UCSD-AML1 (cell line): ENCODE measurements at regions not wholly inside any gene's neighbourhood (a gene's known extent, or its start where the extent isn't known, plus 50 kb on each side); places are given as distances from the start of the nearest gene placed in this dataset.
"Not testable (repeated sequence)": the region's sequence is repeated elsewhere in the genome, so short reads cannot be mapped to it uniquely, and the experiment has no call there.

Source experiments
- DNase-seq: peaks from one replicate; lab custom pipeline; 2025; ENCODE audit not compliant: unreplicated experiment; lab: John Stamatoyannopoulos, UW

DNA sequence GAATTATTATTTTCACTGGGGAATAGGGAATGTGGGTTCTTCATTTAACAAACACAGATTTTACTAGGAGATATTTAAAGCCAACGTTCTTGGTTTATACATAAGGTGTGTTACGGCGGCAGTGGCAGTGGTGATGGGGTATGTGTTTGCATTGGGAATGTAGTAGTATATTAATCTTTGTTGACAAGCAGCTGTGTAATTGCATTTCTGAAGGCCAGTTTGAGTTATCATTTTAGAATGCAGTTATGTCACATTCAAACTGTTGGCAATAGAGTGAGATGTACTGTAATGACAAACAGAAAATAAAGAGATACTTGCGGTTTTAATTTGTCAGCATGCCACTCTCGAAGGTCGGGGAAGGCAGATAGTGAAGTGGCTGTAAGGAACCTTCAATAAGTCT lies 628.6 kb upstream of the POM121L12 start:
- no peak for DNase-seq

DNA sequence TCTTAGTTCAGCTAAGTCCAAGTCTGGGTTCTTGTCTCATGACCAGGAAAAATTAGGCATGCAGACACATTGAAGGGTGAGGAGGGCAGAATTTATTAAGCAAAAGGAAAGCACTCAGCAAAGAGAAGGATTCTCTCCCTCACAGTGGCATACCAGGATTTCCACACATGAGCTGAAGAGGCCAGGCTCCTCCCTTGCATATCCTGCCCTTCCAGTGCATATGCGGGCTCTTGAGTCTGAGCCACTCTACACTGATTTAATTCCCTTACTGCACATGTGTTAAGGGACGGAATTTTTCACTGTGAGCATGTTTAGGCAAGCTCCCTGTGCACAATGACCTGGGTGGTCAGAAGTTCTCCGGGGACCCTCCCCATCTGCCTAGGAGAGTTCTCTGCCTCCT lies 652.7 kb upstream of the POM121L12 start:
- no peak for DNase-seq

DNA sequence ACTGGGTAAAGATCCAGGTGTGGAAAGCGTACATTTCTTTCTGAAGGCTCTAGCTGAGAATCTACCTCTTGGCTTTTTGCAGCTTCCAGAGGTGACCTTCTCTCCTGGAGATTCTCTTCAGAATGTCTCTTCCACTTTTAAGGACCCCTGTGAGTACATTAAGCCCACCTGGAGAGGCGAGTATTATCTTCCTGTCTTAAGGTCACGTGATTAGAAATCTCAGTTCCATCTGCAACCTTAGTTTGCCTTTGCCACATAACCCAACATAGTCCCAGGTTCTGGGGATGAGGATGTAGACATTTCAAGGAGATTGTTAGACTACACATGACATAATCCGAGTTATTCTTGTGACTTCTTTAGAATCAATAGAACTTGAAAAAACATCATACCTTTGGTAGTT lies 665.5 kb upstream of the POM121L12 start:
- no peak for DNase-seq

DNA sequence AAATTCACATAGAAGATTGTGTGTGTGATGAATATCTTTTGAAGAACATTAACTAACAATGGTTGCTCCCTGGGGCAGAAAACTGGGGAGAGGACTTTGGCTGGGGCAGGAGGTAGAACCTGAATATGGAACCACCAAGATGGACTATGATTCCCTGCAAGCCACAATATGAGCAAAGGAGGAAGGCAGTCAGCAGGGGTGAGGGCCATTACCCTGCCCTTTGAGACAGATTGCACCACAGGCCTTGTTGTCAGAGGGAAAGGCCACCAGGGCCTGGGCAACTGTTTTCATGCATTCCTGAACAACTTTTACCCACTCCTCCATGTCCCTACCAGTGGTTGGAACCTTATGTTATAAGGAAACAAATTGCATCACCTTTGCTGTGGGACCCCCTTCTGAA lies 670.1 kb upstream of the POM121L12 start:
- no peak for DNase-seq

DNA sequence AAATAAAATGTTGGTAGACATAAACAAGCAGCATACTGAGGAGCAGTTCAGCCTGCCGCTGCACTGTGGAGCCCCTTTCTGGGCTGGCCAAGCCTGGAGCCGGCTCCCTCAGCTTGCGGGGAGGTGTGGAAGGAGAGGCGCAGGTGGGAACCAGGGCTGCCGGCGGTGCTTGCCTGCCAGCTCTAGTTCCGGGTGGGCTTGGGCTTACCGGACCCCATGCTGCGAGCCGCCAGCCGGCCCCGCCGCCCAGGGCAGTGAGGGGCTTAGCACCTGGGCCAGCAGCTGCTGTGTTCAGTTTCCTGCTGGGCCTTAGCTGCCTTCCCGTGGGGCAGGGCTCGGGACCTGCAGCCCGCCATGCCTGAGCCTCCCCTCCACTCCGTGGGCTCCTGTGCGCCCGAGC lies 672.9 kb upstream of the POM121L12 start:
- DNase-seq: no peak

DNA sequence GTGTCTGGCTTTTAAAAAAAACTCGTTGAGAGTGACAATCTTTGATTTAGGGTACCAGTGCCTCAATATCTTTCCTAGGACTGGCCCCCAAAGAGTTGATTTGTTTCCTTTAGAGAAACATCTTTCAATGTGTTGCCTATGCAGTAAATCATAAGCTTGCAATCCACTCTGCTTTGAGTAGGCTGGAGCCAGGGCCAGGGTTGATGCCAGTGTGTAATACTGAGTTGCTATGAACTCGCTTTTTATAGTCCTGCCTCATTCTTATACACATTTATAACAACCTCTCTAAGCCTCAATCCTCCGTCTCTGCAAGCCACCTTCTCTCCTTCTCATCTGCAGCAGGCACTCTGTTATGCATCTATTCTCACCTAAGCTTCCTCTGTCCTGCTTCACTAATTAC lies 674.9 kb upstream of the POM121L12 start:
- no peak for DNase-seq

DNA sequence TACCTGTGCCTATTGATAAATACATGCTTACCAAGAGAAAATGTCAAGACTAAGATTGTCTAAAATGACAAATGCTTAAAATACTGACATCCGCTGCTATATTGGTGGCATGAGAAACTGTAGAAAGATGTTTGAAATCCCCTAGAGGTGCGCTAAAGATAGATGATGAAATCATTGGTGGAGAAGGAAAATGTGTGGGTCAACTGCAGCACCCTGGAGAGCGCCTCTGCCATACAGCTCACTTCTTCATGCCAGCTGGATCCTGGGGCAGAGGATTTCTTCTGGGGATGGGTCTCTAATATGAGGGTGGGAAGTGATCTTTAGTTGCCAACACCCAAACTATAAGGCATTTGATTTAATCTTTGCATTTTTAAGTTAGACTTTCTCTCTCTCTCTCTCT lies 680.4 kb upstream of the POM121L12 start:
- DNase-seq: no peak

DNA sequence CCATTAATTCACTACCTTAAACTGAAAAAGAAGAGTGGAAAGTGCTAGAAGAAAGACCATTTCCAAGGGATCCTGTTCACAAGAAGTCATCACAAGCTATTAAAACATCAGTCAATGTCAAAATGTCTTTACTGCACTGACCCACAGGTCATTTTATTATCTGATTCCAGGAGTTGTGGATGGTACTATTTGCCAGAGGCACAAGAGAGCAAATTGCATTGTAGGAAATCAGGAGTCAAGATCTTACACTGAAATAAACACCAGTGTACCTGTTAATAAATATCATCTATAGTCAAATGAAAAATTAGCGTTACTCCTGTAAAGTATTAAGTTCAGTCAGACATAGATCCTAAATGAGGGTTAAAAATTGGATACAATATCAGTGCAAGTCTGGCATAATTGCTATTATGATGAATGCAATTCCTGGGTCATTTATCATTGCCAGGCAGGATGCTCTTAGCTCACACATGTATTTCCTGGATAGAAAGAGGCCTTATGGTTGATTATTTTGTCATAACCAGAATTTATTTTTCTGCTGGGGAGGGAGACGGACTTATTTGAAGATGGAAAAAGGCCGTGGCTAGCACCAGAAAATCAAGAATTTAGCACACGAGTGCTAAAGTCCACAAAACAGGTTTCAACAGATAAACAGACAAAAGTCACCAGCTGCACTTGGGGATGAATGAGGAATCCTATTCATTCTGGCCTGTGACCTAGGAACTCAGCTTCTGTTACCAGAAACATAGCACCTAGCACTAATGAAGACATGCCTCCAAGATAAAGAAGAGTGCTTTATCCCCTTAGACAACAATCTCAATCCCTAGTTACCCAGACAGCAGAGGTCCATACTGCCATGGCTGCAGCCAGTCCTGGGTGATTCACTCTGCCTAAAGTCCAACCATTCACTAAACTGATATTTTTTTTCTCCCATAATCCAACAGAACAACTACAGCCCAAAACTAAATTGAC lies 683.1 kb upstream of the POM121L12 start:
- DNase-seq: no peak

DNA sequence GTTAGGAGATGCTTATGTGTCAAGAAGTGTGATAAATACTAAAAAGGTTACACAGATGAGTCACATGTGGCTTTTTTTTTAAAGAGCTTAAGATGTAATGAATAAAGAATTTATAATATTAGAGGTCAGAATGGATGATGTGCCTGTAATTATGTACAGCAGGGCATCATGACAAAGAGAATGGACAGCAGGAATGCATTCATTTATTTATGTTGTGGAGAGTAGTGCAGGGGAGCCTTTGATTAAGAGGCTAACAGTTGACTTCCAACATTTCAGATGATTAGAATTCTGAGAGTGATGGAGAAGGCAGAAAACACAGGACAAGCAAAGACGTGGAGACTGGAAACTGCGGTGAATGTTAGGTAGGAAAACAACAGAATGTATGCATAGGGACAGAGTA lies 691.4 kb upstream of the POM121L12 start:
- no peak for DNase-seq

DNA sequence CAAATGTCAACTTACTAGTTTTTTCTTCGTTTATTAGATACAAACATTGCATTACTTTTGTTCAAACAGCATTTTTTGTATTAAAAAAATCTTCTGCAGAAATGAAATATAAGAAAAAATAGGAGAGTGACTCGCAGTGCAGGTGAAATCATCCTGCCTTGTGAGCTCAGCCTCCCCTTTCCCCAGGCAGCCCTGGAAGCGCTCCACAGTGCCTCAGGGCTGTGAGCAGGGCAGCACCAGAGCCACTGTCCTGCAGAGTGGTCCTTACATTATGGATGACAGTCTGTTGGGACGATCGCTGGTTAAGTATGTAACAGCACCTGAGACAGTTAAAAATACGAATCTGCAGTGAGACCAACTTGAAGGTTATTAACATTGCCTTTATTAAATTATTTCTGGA lies 695.4 kb upstream of the POM121L12 start:
- DNase-seq: no peak

DNA sequence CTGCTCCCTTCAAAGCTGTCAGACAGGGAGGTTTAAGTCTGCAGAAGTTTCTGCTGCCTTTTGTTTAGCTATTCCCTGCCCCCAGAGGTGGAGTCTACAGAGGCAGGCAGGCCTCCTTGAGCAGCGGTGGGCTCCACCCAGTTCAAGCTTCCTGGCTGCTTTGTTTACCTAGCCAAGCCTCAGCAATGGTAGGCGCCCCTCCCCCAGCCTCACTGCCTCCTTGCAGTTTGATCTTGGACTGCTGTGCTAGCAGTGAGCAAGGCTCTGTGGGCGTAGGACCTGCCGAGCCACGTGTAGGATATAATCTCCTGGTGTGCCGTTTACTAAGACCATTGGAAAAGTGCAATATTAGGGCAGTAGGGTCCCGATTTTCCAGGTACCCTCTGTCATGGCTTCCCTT lies 707.1 kb upstream of the POM121L12 start:
- not testable (repeated sequence) for DNase-seq

DNA sequence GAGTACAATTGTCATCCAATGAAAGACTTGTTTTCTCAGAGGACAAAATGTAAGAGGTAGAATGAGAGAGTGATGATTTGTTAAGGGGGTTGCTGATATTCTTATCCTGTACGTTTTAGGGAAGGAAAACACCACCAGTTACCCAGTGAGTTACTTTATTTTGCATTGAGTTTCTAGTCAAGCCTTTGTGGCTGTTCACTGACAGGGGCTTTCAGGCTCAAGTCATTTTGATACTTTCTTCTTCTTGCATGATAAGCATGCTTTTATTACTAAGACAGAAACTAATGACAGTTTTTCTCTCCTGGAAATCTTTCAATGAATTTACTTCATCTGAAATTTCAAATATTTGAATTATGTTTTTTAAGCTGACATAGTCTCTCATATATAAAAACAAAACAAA lies 710.2 kb upstream of the POM121L12 start:
- DNase-seq: no peak

DNA sequence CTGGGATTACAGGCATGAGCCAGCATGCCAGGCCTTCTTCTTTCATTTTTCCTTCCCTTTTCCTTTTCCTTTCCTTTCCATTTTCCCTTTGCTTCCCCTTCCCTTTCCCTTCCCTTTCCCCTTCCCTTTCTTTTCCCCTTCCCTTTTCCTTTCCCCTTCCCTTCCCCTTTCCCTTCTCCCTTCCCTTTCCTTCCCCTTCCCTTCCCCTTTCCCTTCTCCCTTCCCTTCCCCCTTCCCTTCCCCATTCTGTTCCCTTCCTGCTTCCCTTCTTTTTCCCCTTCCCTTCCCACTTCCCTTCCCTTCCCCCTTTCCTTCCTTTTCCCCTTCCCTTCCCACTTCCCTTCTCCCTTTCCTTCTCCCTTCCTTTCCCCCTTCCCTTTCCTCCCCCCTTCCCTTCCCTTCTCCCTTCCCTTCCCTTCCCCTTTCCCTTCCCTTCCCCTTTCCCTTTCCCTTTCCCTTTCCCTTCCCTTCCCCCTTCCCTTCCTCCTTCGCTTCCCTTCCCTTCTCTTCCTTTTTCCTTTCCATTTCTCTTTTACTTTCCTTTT lies 712.2 kb upstream of the POM121L12 start:
- no peak for DNase-seq

DNA sequence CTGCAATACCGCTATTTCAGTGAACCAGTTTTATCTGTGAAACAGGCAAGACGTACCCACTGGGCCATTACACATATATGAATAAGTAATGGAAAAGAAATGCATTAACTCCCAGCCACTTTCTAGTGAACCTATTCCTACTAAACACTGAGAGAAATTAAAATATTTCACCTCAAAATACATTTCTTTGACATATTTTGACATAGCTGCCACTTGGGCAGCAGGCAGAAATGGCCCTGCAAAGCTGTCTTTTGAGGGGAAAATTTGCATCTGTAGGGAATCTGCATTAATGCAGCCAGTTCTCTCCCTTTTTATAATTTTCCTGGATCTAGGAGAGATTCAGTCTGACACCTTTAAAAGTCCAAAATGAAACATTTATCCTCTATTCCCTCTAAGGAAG lies 714.8 kb upstream of the POM121L12 start:
- no peak for DNase-seq

DNA sequence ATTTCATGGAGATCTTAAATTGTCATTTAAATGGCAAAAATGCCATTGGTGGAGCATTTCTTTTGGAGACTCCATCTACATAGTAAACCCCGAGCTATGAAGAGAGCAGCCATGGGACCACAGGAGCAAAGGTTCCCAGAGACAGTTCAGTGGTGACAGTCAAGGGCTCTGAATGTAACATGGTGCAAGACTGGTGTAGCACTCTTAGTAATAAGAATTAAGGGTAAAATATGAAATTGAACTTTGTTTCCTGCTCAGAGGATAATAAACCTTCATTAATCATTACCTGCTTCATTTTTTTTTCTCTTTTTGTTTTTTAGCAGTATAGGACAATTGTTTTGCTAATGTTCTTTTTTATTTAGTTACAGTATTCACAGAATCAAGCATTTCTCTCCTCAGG lies 717.5 kb upstream of the POM121L12 start:
- DNase-seq: no peak

DNA sequence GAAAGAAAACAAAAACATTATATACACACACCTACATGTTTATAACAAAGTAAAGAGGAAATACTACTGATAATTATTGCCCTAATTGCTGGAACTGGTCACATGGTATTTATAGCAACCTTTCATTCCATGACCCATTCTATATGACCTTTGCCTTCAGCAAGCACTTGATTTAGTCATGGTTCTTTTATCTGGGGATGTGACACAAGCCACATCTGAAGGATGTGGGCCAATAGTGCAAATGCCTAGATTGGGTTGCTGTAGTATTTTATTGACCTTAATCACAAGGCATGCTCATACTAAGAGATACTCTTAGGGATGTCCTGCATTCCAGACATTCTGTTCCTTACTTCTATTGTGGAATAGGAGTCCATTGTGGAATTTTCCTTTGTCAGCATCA lies 723.5 kb upstream of the POM121L12 start:
- no peak for DNase-seq

DNA sequence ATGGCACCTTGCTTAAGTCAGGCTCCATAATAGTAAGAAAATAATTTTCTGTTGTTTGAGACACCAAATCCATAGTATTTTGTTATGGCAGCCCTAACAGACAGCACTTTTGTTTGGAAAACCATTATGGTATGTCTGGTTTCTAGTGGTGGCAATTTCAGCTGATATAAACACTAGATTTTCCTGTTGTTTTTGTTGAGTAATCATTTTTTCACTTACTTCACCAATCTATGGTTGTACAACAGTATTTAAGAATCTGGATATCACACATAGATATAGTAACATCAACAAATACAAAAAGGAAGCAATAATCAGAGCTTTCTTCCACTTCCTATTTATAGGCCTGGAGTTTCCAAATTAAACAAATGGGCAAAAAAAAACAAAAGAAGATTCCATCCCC lies 725.8 kb upstream of the POM121L12 start:
- DNase-seq: no peak

DNA sequence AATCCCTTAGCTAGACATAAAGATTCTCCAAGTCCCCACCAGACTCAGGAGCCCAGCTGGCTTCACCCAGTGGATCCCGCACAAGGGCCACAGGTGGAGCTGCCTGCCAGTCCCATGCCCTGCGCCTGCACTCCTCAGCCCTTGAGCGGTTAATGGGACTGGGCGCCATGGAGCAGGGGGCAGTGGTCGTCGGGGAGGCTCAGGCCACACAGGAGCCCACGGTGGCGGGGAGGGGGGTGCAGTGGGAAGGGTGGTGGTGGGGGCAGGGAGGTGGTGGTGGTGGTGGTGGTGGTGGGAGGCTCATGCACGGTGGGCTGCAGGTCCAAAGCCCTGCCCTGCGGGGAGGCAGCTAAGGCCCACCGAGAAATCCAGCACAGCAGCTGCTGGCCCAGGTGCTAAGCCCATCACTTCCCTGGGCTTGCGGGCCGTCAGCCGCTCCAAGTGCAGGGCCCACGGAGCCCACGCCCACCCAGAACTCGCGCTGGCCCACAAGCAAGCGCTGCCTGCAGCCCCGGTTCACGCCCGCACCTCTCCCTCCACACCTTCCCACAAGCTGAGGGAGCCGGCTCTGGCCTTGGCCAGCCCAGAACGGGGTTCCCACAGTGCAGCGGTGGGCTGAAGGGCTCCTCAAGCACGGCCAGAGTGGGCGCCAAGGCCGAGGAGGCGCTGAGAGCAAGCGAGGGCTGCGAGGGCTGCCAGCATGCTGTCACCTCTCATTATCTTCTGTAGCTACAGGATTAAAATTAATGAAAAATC lies 732.5 kb upstream of the POM121L12 start:
- DNase-seq: no peak

DNA sequence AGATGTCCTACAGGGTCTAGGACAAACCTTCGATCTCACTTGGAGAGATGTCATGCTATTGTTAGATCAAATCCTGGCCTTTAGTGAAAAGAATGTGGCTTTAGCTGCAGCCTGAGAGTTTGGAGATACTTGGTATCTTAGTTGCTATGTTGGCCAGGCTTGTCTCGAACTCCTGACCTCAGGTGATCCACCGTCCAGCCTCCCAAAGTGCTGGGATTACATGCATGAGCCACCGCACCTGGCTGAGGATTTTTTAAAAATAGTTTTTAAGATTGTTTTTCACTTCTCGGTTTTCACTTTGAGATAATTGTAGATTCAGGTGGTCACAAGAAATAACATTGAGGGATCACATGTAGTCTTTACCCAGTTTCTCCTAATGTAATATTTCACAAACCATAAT lies 738.3 kb upstream of the POM121L12 start:
- DNase-seq: no peak

DNA sequence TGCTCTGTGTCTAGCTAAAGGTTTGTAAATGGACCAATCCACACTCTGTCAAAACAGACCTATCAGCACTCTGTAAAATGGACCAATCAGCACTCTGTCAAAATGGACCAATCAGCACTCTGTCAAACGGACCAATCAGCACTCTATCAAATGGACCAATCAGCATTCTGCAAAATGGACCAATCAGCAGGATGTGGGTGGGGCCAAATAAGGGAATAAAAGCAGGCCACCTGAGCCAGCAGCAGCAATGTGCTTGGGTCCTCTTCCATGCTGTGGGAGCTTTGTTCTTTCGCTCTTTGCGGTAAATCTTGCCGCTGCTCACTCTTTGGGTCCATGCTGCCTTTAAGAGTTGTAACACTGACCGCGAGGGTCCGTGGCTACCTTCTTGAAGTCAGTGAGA lies 740.5 kb upstream of the POM121L12 start:
- no peak for DNase-seq

DNA sequence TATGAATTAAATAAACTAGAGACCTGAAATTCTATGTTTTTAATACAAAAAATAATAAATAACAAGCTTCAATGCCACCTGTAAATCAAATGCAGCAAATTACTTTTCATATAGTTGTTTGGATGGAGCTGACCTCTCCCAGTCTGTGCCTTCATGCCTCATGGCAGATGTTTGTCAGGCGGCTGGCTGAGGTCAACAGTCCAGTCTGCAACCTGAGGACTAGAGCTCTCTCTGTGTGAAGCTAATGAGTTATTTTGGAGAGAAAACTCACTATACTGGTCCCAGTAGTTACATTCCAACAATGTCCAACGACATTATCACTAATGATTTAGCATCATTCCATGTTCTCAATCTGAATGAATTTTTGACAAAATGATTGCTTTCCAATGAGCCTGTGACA lies 746.2 kb upstream of the POM121L12 start:
- no peak for DNase-seq

DNA sequence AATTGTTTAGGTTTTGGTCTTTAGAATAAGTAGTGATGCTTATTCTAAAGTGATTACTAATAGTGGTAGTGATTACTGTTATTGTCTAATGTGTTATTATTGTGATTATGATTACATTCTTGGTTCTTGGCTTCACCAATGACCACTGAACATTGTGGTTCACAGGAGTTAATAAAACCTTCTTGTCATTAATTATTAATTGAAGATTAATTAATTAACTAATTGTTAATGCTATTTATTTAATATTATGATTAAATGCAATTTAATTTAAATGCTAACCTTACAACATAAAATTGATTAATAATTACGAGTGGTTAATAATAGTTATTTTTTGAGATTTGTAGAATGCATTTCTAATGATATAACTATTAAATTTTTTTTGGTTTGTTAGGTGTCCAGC lies 747.7 kb upstream of the POM121L12 start:
- no peak for DNase-seq
